Endothelial cell of umbilical vein (primary cell): ENCODE measurements at regions not wholly inside any gene's neighbourhood (a gene's known extent, or its start where the extent isn't known, plus 50 kb on each side); places are given as distances from the start of the nearest gene placed in this dataset.

ENCODE experiments used
- BruUV-seq: library from RNA; stranded (reverse); fragments of 400-500 nt; replicated peaks from 2 replicates; lab custom pipeline; 2021; lab: Mats Ljungman, UMichigan
- CTCF ChIA-PET: fragments of 300-600, 350-600 bp; sonication (Branson Sonifier 250); formaldehyde crosslinking; loops from one replicate; lab custom pipeline; 2021; ENCODE audit warnings: antibody characterized with exemption, inconsistent platforms; lab: Charles Lee
- POLR2A ChIA-PET: fragments of 300-600, 350-600 bp; sonication (Branson Sonifier 250); formaldehyde crosslinking; loops from one replicate; lab custom pipeline; 2021; ENCODE audit warnings: antibody characterized with exemption, inconsistent platforms; lab: Charles Lee
- DNase-seq: peaks from one replicate; pipeline ENCODE4 v3.0.0-alpha.2; 2011; ENCODE audit warnings: low read depth, low spot score
- FAIRE-seq: peaks from 2 replicates; lab custom pipeline; 2011; peaks lifted over from hg19 to GRCh38; lab: Jason Lieb, UNC
- H2AFZ ChIP-seq: 2 replicates; pipeline ENCODE4 v1.6.0; 2012; ENCODE audit warnings: low read depth, low read length, control low read depth, inconsistent platforms
- H3K27ac ChIP-seq: 2 replicates; pipeline ENCODE4 v1.5.1; 2011; ENCODE audit warnings: low read depth, mild to moderate bottlenecking, control low read depth, low read length, moderate library complexity; ENCODE audit not compliant: insufficient read depth
- H3K27me3 ChIP-seq, 2 experiments: 2 replicates each; pipeline versions ENCODE4 v1.6.0 to v1.6.1; 2011; ENCODE audit warnings: low read length in 2 of 2, mixed read lengths in 1 of 2; ENCODE audit not compliant: control insufficient read depth in 2 of 2, insufficient read depth in 2 of 2
- H3K36me3 ChIP-seq, 2 experiments: 2 replicates in 1 of 2; 3 replicates in 1 of 2; pipeline ENCODE4 v1.5.1; 2011; ENCODE audit warnings: low read length in 2 of 2, mild to moderate bottlenecking in 1 of 2, moderate library complexity in 1 of 2; ENCODE audit not compliant: control insufficient read depth in 2 of 2, insufficient read depth in 2 of 2; ENCODE audit errors: extremely low read depth in 1 of 2
- H3K4me1 ChIP-seq: 3 replicates; pipeline ENCODE4 v1.5.1; 2011; ENCODE audit warnings: mild to moderate bottlenecking, low read length; ENCODE audit not compliant: control insufficient read depth, insufficient read depth; ENCODE audit errors: extremely low read depth
- H3K4me2 ChIP-seq: 2 replicates; pipeline ENCODE4 v1.6.1; 2011; ENCODE audit warnings: low read length, control low read depth, mixed read lengths; ENCODE audit not compliant: insufficient read depth
- H3K4me3 ChIP-seq, 3 experiments: fragments of 200-600 bp in 1 of 3; sonication (generic), shearing (Covaris generic) in 1 of 3; replicated peaks in 1 of 3; 2 replicates each; pipeline ENCODE4 v1.5.1; 2011 to 2016; ENCODE audit warnings: control low read depth in 3 of 3, low read length in 3 of 3, mild to moderate bottlenecking in 2 of 3, inconsistent platforms in 1 of 3, low read depth in 1 of 3, moderate library complexity in 1 of 3; ENCODE audit not compliant: insufficient read depth in 1 of 3
- H3K79me2 ChIP-seq: 2 replicates; pipeline ENCODE4 v1.6.0; 2012; ENCODE audit warnings: low read length, inconsistent platforms; ENCODE audit not compliant: control insufficient read depth, insufficient read depth
- H3K9ac ChIP-seq: replicated peaks from 2 replicates; pipeline ENCODE3; 2011; ENCODE audit warnings: low read length, control low read depth; ENCODE audit not compliant: insufficient read depth; ENCODE audit errors: extremely low read depth
- H3K9me1 ChIP-seq: replicated peaks from 3 replicates; pipeline ENCODE4 v1.6.0; 2011; ENCODE audit warnings: mild to moderate bottlenecking, low read length; ENCODE audit not compliant: control insufficient read depth, insufficient read depth; ENCODE audit errors: extremely low read depth
- H3K9me3 ChIP-seq: replicated peaks from 2 replicates; pipeline ENCODE4 v1.5.1; 2012; ENCODE audit warnings: low read length, inconsistent platforms; ENCODE audit not compliant: control insufficient read depth, insufficient read depth
- H4K20me1 ChIP-seq: replicated peaks from 2 replicates; pipeline ENCODE3; 2011; ENCODE audit warnings: mild to moderate bottlenecking, low read length; ENCODE audit not compliant: control insufficient read depth, insufficient read depth; ENCODE audit errors: extremely low read depth
- CTCF ChIP-seq, 2 donors: IDR thresholded peaks; 1 replicate in 1 of 2; 2 replicates in 1 of 2; pipeline ENCODE4 v1.5.1; 2011; ENCODE audit warnings: low read length in 2 of 2, mild to moderate bottlenecking in 2 of 2, moderate library complexity in 2 of 2, control low read depth in 1 of 2, inconsistent platforms in 1 of 2, low read depth in 1 of 2; ENCODE audit not compliant: insufficient read depth in 1 of 2; ENCODE audit errors: extremely low read depth in 1 of 2
- EZH2 ChIP-seq: IDR thresholded peaks from 2 replicates; pipeline ENCODE4 v1.6.1; 2012; ENCODE audit warnings: borderline replicate concordance, low read depth, mild to moderate bottlenecking, moderate library complexity, low read length, inconsistent platforms; ENCODE audit not compliant: severe bottlenecking
- FOS ChIP-seq: IDR thresholded peaks from 2 replicates; pipeline ENCODE4 v1.6.1; 2011; ENCODE audit warnings: mild to moderate bottlenecking, low read length, moderate library complexity, borderline replicate concordance; ENCODE audit not compliant: insufficient read depth
- GATA2 ChIP-seq: IDR thresholded peaks from 2 replicates; pipeline ENCODE4 v1.7.0; 2011; ENCODE audit warnings: low read depth, mild to moderate bottlenecking, moderate library complexity, mixed read lengths, low read length; ENCODE audit not compliant: insufficient read length, insufficient read depth
- JUN ChIP-seq: IDR thresholded peaks from 2 replicates; pipeline ENCODE4 v1.6.1; 2011; ENCODE audit warnings: borderline replicate concordance, low read depth; ENCODE audit not compliant: insufficient read length, insufficient read depth
- MAX ChIP-seq: IDR thresholded peaks from 2 replicates; pipeline ENCODE4 v1.6.1; 2011; ENCODE audit not compliant: insufficient read depth, insufficient read length
- MYC ChIP-seq: IDR thresholded peaks from one replicate; pipeline ENCODE4 v1.6.1; 2011; ENCODE audit warnings: mild to moderate bottlenecking, low read depth, low read length
- POLR2A ChIP-seq: IDR thresholded peaks from 2 replicates; pipeline ENCODE4 v1.6.1; 2012; ENCODE audit warnings: low read depth, mild to moderate bottlenecking, control low read depth, low read length
- POLR2AphosphoS5 ChIP-seq: IDR thresholded peaks from 2 replicates; pipeline ENCODE4 v1.6.1; 2012; ENCODE audit warnings: low read depth, mild to moderate bottlenecking, control low read depth, low read length, moderate library complexity; ENCODE audit not compliant: insufficient read depth
- dilution Hi-C: fragments of 300-500 bp; cut with MboI; formaldehyde crosslinking; loops from one replicate; pipeline ENCODE4 v1.15.0; 2019; ENCODE audit warnings: low sequenced_read_pairs; ENCODE audit not compliant: extremely low pct_ligation_motif_present
- intact Hi-C: fragments of 100-400 bp; cut with micrococcal nuclease; formaldehyde crosslinking; loops from one replicate; pipeline ENCODE4 v1.10.0; 2022

GRCh38 chr10:44466236-44466635 lies 81.3 kb upstream of the CXCL12 start:
- no peak overlapping the region for H3K4me2 ChIP-seq
- no peak for TF ChIP-seq MYC
- no peak for TF ChIP-seq JUN
- no peak for TF ChIP-seq POLR2AphosphoS5
- TF ChIP-seq GATA2, result no peak
- TF ChIP-seq FOS, result no peak
- no peak for TF ChIP-seq MAX
- no peak for TF ChIP-seq POLR2A
- TF ChIP-seq CTCF (IDR thresholded peaks at IDR 0.05; ENCODE audit: extremely low read depth in 1 of 2, insufficient read depth in 1 of 2, low read depth in 1 of 2, low read length in 2 of 2), result no peak
- TF ChIP-seq EZH2, result no peak
- no peak overlapping the region for H3K4me3 ChIP-seq
- no peaks in the 10 kb centered on the region for H3K79me2 ChIP-seq
- H3K9me3 ChIP-seq, result no peaks in the 10 kb centered on the region
- no peaks in the 10 kb centered on the region for H3K9me1 ChIP-seq
- CTCF ChIA-PET, result no interaction called here
- H3K4me1 ChIP-seq, result no peaks in the 10 kb centered on the region
- H3K27ac ChIP-seq, result no peak overlapping the region
- intact Hi-C loops (no loop called here), dilution Hi-C loops (no loop called here)
- POLR2A ChIA-PET, result no interaction called here
- BruUV-seq, result no TSS peak
- no peak overlapping the region for H3K9ac ChIP-seq
- FAIRE-seq, result no peak
- no peaks in the 10 kb centered on the region for H3K36me3 ChIP-seq
- no peak for DNase-seq
- H2AFZ ChIP-seq, result no peak overlapping the region
- no peaks in the 10 kb centered on the region for H3K27me3 ChIP-seq
- H4K20me1 ChIP-seq, result no peaks in the 10 kb centered on the region
